Liver (tissue), 3 donors: ENCODE measurements at regions not wholly inside any gene's neighbourhood (a gene's known extent, or its start where the extent isn't known, plus 50 kb on each side); places are given as distances from the start of the nearest gene placed in this dataset.

ENCODE experiments used
- GABPA ChIP-seq, 2 donors: IDR thresholded peaks in 1 of 2; conservative IDR thresholded peaks in 1 of 2; 2 replicates each; pipeline ENCODE4 v1.6.1; 2016; ENCODE audit warnings: antibody characterized with exemption in 2 of 2, mild to moderate bottlenecking in 1 of 2, moderate library complexity in 1 of 2
- JUND ChIP-seq, 2 donors: IDR thresholded peaks; 2 replicates each; pipeline ENCODE4 v1.6.1; 2016; ENCODE audit warnings: antibody characterized with exemption in 2 of 2
- RAD21 ChIP-seq, 2 donors: IDR thresholded peaks; 2 replicates each; pipeline ENCODE4 v1.6.1; 2016; ENCODE audit warnings: antibody characterized with exemption in 2 of 2, mild to moderate bottlenecking in 2 of 2
- RXRA ChIP-seq, 2 donors: IDR thresholded peaks; 2 replicates each; pipeline ENCODE4 v1.6.1; 2017 to 2018; ENCODE audit warnings: antibody characterized with exemption in 2 of 2, mild to moderate bottlenecking in 1 of 2
- TAF1 ChIP-seq: conservative IDR thresholded peaks from 2 replicates; pipeline ENCODE4 v1.6.1; 2016; ENCODE audit warnings: antibody characterized with exemption, mild to moderate bottlenecking
- YY1 ChIP-seq: IDR thresholded peaks from 2 replicates; pipeline ENCODE4 v1.6.1; 2016; ENCODE audit warnings: antibody characterized with exemption, mild to moderate bottlenecking
- TF ChIP-seq, protein P1 (sequence below): fragments of 150-350 bp; IDR thresholded peaks from 2 replicates; pipeline ENCODE4 v1.5.1; 2017; ENCODE audit warnings: improper control_type of control experiment, low read depth, low read length; ENCODE audit not compliant: missing input control
- TF ChIP-seq, protein P2 (sequence below): IDR thresholded peaks from 2 replicates; pipeline ENCODE4 v1.6.1; 2016; ENCODE audit warnings: antibody characterized with exemption, mild to moderate bottlenecking
- TF ChIP-seq, protein P3 (sequence below): IDR thresholded peaks from 2 replicates; pipeline ENCODE4 v1.6.1; 2016; ENCODE audit warnings: antibody characterized with exemption
- TF ChIP-seq, protein P4 (sequence below): IDR thresholded peaks from 2 replicates; pipeline ENCODE4 v1.6.1; 2016; ENCODE audit warnings: antibody characterized with exemption
- TF ChIP-seq, protein P5 (sequence below): IDR thresholded peaks from 2 replicates; pipeline ENCODE4 v1.6.1; 2016; ENCODE audit warnings: antibody characterized with exemption
- donor health status: healthy.
- donor health status: healthy.

DNA sequence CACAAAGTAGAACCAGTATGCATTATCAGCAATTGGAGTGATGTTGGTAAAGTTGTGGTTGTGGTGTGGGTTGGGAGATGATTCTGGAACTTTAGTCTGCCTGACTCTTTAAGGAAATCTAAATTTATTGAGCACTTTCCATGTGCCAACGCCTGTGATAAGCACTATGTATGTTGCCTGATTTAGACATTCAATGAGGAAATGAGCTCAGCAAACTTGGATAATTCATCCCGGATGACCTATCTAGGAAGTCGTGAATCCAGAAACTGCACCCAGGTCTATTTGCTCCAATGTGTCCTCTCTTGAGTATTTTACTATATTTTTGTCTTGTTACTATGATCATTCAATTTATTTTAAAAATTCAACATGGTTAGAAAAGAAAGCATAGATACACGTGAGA is 400.8 kb upstream of the MMADHC start:
- TF ChIP-seq, protein P1, sequence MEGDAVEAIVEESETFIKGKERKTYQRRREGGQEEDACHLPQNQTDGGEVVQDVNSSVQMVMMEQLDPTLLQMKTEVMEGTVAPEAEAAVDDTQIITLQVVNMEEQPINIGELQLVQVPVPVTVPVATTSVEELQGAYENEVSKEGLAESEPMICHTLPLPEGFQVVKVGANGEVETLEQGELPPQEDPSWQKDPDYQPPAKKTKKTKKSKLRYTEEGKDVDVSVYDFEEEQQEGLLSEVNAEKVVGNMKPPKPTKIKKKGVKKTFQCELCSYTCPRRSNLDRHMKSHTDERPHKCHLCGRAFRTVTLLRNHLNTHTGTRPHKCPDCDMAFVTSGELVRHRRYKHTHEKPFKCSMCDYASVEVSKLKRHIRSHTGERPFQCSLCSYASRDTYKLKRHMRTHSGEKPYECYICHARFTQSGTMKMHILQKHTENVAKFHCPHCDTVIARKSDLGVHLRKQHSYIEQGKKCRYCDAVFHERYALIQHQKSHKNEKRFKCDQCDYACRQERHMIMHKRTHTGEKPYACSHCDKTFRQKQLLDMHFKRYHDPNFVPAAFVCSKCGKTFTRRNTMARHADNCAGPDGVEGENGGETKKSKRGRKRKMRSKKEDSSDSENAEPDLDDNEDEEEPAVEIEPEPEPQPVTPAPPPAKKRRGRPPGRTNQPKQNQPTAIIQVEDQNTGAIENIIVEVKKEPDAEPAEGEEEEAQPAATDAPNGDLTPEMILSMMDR: no peak
- TF ChIP-seq YY1 (no peak), RXRA (IDR thresholded peaks at IDR 0.05) (no peak), TAF1 (no peak), JUND (IDR thresholded peaks at IDR 0.05) (no peak), GABPA (IDR thresholded peaks at IDR 0.05 in 1 of 2, conservative IDR thresholded peaks at IDR 0.05 in 1 of 2) (no peak), RAD21 (IDR thresholded peaks at IDR 0.05) (no peak)
- TF ChIP-seq, protein P2, sequence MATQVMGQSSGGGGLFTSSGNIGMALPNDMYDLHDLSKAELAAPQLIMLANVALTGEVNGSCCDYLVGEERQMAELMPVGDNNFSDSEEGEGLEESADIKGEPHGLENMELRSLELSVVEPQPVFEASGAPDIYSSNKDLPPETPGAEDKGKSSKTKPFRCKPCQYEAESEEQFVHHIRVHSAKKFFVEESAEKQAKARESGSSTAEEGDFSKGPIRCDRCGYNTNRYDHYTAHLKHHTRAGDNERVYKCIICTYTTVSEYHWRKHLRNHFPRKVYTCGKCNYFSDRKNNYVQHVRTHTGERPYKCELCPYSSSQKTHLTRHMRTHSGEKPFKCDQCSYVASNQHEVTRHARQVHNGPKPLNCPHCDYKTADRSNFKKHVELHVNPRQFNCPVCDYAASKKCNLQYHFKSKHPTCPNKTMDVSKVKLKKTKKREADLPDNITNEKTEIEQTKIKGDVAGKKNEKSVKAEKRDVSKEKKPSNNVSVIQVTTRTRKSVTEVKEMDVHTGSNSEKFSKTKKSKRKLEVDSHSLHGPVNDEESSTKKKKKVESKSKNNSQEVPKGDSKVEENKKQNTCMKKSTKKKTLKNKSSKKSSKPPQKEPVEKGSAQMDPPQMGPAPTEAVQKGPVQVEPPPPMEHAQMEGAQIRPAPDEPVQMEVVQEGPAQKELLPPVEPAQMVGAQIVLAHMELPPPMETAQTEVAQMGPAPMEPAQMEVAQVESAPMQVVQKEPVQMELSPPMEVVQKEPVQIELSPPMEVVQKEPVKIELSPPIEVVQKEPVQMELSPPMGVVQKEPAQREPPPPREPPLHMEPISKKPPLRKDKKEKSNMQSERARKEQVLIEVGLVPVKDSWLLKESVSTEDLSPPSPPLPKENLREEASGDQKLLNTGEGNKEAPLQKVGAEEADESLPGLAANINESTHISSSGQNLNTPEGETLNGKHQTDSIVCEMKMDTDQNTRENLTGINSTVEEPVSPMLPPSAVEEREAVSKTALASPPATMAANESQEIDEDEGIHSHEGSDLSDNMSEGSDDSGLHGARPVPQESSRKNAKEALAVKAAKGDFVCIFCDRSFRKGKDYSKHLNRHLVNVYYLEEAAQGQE: no peak
- TF ChIP-seq, protein P3, sequence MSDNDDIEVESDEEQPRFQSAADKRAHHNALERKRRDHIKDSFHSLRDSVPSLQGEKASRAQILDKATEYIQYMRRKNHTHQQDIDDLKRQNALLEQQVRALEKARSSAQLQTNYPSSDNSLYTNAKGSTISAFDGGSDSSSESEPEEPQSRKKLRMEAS: no peak
- TF ChIP-seq, protein P4, sequence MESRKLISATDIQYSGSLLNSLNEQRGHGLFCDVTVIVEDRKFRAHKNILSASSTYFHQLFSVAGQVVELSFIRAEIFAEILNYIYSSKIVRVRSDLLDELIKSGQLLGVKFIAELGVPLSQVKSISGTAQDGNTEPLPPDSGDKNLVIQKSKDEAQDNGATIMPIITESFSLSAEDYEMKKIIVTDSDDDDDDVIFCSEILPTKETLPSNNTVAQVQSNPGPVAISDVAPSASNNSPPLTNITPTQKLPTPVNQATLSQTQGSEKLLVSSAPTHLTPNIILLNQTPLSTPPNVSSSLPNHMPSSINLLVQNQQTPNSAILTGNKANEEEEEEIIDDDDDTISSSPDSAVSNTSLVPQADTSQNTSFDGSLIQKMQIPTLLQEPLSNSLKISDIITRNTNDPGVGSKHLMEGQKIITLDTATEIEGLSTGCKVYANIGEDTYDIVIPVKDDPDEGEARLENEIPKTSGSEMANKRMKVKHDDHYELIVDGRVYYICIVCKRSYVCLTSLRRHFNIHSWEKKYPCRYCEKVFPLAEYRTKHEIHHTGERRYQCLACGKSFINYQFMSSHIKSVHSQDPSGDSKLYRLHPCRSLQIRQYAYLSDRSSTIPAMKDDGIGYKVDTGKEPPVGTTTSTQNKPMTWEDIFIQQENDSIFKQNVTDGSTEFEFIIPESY: no peak
- TF ChIP-seq, protein P5, sequence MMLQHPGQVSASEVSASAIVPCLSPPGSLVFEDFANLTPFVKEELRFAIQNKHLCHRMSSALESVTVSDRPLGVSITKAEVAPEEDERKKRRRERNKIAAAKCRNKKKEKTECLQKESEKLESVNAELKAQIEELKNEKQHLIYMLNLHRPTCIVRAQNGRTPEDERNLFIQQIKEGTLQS: no peak
